ENCODE measurements at regions not wholly inside any gene's neighbourhood (a gene's known extent, or its start where the extent isn't known, plus 50 kb on each side); places are given as distances from the start of the nearest gene placed in this dataset.

DNA sequence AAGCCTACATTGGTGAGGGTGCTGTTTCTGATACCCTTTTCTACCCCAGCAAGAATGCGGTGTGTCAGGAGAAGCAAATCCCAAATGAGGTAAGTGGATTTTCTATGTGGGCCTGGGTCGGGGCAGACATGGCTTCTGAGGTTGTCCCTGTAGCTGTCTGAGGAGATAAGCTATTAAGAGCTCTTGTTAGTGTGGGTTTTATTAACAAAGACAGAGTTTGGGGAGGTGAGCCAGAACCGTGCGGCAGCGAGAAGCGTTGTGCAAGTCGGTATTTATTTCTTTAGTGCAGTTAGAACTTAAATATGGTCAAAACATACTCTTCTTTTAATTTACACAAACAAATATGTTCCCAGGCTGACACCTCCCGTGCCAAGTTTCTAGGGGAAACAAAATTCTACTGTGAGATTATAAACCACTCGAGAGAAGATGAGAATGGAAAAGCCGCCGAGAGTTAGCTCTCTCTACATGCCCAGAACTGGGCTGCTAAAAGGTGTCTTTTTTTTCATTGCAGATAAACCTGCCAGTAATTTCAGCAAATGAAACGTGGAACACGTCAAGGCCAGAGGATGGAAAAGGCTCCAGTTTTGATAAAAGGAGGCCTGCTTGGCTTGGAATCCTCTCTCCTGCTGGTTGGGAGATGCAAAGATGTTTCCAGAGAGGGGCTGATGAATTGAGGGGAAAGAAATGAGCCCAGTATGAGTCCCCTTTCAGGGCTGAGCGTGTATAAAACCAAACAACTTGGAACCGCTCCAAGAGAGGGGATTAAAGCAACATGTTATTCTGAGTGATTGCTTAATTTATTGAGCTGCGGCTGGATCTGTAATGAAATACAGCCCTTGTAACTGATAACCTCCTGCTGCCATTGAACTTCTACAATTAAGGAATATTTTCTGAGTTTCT is 254.6 kb downstream of the MRTFB start:
- H4K20me1 ChIP-seq (ENCODE audit: insufficient read depth), result no peaks in the 10 kb centered on the region
- H3K27ac ChIP-seq (ENCODE audit: low read depth, low read length), result no peak overlapping the region
- H3K4me3 ChIP-seq (replicated peaks in 1 of 2; ENCODE audit: low read depth in 1 of 2, low read length in 2 of 2), result no peak overlapping the region
- TF ChIP-seq FOSL1 (IDR thresholded peaks at IDR 0.05; ENCODE audit: low read depth), result no peak
- no peak for TF ChIP-seq CBX3 (IDR thresholded peaks at IDR 0.05; ENCODE audit: low read depth)
- TF ChIP-seq, protein P1, sequence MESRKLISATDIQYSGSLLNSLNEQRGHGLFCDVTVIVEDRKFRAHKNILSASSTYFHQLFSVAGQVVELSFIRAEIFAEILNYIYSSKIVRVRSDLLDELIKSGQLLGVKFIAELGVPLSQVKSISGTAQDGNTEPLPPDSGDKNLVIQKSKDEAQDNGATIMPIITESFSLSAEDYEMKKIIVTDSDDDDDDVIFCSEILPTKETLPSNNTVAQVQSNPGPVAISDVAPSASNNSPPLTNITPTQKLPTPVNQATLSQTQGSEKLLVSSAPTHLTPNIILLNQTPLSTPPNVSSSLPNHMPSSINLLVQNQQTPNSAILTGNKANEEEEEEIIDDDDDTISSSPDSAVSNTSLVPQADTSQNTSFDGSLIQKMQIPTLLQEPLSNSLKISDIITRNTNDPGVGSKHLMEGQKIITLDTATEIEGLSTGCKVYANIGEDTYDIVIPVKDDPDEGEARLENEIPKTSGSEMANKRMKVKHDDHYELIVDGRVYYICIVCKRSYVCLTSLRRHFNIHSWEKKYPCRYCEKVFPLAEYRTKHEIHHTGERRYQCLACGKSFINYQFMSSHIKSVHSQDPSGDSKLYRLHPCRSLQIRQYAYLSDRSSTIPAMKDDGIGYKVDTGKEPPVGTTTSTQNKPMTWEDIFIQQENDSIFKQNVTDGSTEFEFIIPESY (IDR thresholded peaks at IDR 0.05; ENCODE audit: extremely low read depth, insufficient replicate concordance, low read length), result no peak
- no peak for TF ChIP-seq ZFX (IDR thresholded peaks at IDR 0.05)
- TF ChIP-seq, protein P2, sequence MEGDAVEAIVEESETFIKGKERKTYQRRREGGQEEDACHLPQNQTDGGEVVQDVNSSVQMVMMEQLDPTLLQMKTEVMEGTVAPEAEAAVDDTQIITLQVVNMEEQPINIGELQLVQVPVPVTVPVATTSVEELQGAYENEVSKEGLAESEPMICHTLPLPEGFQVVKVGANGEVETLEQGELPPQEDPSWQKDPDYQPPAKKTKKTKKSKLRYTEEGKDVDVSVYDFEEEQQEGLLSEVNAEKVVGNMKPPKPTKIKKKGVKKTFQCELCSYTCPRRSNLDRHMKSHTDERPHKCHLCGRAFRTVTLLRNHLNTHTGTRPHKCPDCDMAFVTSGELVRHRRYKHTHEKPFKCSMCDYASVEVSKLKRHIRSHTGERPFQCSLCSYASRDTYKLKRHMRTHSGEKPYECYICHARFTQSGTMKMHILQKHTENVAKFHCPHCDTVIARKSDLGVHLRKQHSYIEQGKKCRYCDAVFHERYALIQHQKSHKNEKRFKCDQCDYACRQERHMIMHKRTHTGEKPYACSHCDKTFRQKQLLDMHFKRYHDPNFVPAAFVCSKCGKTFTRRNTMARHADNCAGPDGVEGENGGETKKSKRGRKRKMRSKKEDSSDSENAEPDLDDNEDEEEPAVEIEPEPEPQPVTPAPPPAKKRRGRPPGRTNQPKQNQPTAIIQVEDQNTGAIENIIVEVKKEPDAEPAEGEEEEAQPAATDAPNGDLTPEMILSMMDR (IDR thresholded peaks at IDR 0.05 in 2 of 3, conservative IDR thresholded peaks at IDR 0.05 in 1 of 3; ENCODE audit: borderline replicate concordance in 1 of 3, insufficient read depth in 1 of 3, low read depth in 2 of 3, low read length in 2 of 3), result no peak
- TF ChIP-seq SP1 (IDR thresholded peaks at IDR 0.05; ENCODE audit: low read depth), result no peak
- TF ChIP-seq, protein P3, sequence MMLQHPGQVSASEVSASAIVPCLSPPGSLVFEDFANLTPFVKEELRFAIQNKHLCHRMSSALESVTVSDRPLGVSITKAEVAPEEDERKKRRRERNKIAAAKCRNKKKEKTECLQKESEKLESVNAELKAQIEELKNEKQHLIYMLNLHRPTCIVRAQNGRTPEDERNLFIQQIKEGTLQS (IDR thresholded peaks at IDR 0.05), result no peak
- TF ChIP-seq ZNF274 (IDR thresholded peaks at IDR 0.05; ENCODE audit: low read depth, low read length), result no peak
- no peak for TF ChIP-seq JUND (IDR thresholded peaks at IDR 0.05)
- ChIA-PET CTCF (no interaction called here), RAD21 (ENCODE audit: low non-redundant PET in 1 of 2, low total read pairs in 2 of 2, uncharacterized antibody in 2 of 2, unreplicated experiment in 2 of 2) (no interaction called here), POLR2A (no interaction called here)
- H3K27me3 ChIP-seq (ENCODE audit: insufficient read depth, low read length), result no peaks in the 10 kb centered on the region
- H3K4me2 ChIP-seq (ENCODE audit: low read length), result no peak overlapping the region
- H3K9me2 ChIP-seq (ENCODE audit: insufficient read depth), result no peaks in the 10 kb centered on the region
- H3K79me2 ChIP-seq (ENCODE audit: insufficient read depth, low read length), result peaks cover 18% of the 10 kb centered on the region; the same call in 1 of the 2 replicates
- no peak overlapping the region for H2AFZ ChIP-seq (ENCODE audit: low read depth, low read length, poor library complexity, severe bottlenecking)
- no peaks in the 10 kb centered on the region for H3K9me3 ChIP-seq (ENCODE audit: control insufficient read depth in 1 of 2, insufficient read depth in 1 of 2, low read depth in 1 of 2, low read length in 2 of 2)
- BruUV-seq (replicated peaks), result no TSS peak
- H3K9ac ChIP-seq (ENCODE audit: low read length), result no peak overlapping the region
- intact Hi-C loops (cut with micrococcal nuclease), result no loop called here
- H3K36me3 ChIP-seq (ENCODE audit: control insufficient read depth in 1 of 2, insufficient read depth in 2 of 2, low read length in 2 of 2), result 0 out of 4 replicates have a peak, but pooled peaks cover 0 to 7% of the 10 kb centered on the region in 2 experiments
- DNase-seq (ENCODE audit: low read depth, low spot score) (no peak), ATAC-seq (no peak)
- H3K4me1 ChIP-seq (ENCODE audit: control insufficient read depth in 1 of 2, insufficient read depth in 2 of 2, low read length in 2 of 2), result no peaks in the 10 kb centered on the region
